GM13976 (cell line): ENCODE measurements at regions not wholly inside any gene's neighbourhood (a gene's known extent, or its start where the extent isn't known, plus 50 kb on each side); places are given as distances from the start of the nearest gene placed in this dataset.

Experiments used
- DNase-seq: peaks from one replicate; pipeline ENCODE4 v3.0.0; 2012; ENCODE audit warnings: low spot score
- CTCF ChIP-seq: IDR thresholded peaks from 2 replicates; pipeline ENCODE4 v1.5.1; 2012; ENCODE audit warnings: borderline replicate concordance, mild to moderate bottlenecking; ENCODE audit not compliant: insufficient read depth; ENCODE audit errors: extremely low read depth, missing control alignments, control extremely low read depth
- in situ Hi-C: fragments of 300-500 bp; cut with MboI; formaldehyde crosslinking; loops from one replicate; pipeline ENCODE4 v1.12.0; 2022; ENCODE audit warnings: low sequenced_read_pairs, mixed read lengths, inconsistent platforms; ENCODE audit not compliant: unreplicated experiment

GRCh38 chr16:87223656-87224248, 93.4 kb downstream of the C16orf95 start:
- TF ChIP-seq CTCF = no peak
- in situ Hi-C loops = no loop called here
- no peak for DNase-seq

GRCh38 chr16:87226926-87227295, 90.3 kb downstream of the C16orf95 start:
- TF ChIP-seq CTCF = no peak
- no peak for DNase-seq
- in situ Hi-C loops = no loop called here

GRCh38 chr16:87227296-87227951, 89.8 kb downstream of the C16orf95 start:
- in situ Hi-C loops = no loop called here
- TF ChIP-seq CTCF = no peak
- DNase-seq = no peak

GRCh38 chr16:87228363-87228762, 88.8 kb downstream of the C16orf95 start:
- no peak for DNase-seq
- in situ Hi-C loops = no loop called here
- TF ChIP-seq CTCF = no peak

GRCh38 chr16:87229230-87230188, 87.7 kb downstream of the C16orf95 start:
- in situ Hi-C loops = no loop called here
- no peak for TF ChIP-seq CTCF
- no peak for DNase-seq

GRCh38 chr16:87230571-87230970, 86.6 kb downstream of the C16orf95 start:
- in situ Hi-C loops = no loop called here
- no peak for TF ChIP-seq CTCF
- DNase-seq = no peak
